ENCODE measurements at regions not wholly inside any gene's neighbourhood (a gene's known extent, or its start where the extent isn't known, plus 50 kb on each side); places are given as distances from the start of the nearest gene placed in this dataset.
"Not testable (repeated sequence)": the region's sequence is repeated elsewhere in the genome, so short reads cannot be mapped to it uniquely, and the experiment has no call there.

DNA sequence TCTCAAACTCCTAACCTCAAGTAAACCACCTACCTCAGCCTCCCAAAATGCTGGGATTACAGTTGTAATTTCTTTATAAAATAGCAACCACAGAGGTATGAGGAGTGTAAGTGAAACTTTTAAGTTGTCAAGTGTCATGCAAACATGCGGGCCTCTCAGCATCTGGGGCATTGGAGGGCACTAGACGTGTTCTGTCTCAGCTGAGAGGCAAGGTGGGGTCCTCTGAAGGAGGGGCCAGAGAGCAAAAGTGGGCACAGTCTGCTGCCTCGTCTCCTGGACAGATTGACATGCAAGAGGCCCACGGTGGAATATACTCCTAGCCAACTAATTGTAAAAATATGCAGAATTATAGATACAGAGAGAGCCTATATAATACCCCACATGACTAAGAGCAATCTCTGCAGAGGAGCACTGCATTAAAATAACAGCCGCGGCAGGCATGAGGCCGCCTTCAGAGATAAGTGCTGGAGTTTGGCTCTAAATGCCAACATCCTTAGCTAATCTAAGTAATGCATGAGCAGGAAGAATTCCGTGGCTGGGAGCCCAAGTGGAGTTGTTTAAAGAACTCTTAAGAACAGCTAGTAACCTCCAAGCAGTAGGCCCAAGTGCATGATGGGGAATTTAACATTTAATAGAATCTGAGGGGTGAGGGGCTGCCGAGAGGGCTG lies 87.8 kb upstream of the RNU6-1 start:
- TF ChIP-seq Cebpa-rat (IDR thresholded peaks at IDR 0.05): no peak
- Histone ChIP-seq H3K36me3 (no peaks in the 10 kb centered on the region), H3K27ac (no peak overlapping the region), H3K9ac (no peak overlapping the region), H4K20me1 (no peaks in the 10 kb centered on the region), H3K27me3 (no peaks in the 10 kb centered on the region), H3K4me3 (no peak overlapping the region), H3K4me1 (peaks cover 0 to 11% (median 2%) of the 10 kb centered on the region in 10 experiments; a peak in 7 of 20 replicates), H3K9me3 (replicated peaks in 1 of 11) (peaks cover 0 to 15% (median 8%) of the 10 kb centered on the region in 11 experiments; a peak in 9 of 22 replicates), H3K4me2 (no peak overlapping the region)

- Histone ChIP-seq H3K27me3 (no peaks in the 10 kb centered on the region), H3K4me3 (no peak overlapping the region), H3K9me3 (replicated peaks in 1 of 11) (peaks cover 0 to 15% (median 8%) of the 10 kb centered on the region in 11 experiments; a peak in 9 of 22 replicates), H3K27ac (no peak overlapping the region), H3K4me2 (no peak overlapping the region), H3K36me3 (no peaks in the 10 kb centered on the region), H4K20me1 (no peaks in the 10 kb centered on the region), H3K9ac (no peak overlapping the region), H3K4me1 (peaks cover 0 to 1% (median 0%) of the 10 kb centered on the region in 10 experiments; a peak in 1 of 20 replicates)
- no peak for TF ChIP-seq Cebpa-rat (IDR thresholded peaks at IDR 0.05)
Observed at GRCh38 chr15:67928666-67929065, 88.8 kb upstream of the RNU6-1 start.

DNA sequence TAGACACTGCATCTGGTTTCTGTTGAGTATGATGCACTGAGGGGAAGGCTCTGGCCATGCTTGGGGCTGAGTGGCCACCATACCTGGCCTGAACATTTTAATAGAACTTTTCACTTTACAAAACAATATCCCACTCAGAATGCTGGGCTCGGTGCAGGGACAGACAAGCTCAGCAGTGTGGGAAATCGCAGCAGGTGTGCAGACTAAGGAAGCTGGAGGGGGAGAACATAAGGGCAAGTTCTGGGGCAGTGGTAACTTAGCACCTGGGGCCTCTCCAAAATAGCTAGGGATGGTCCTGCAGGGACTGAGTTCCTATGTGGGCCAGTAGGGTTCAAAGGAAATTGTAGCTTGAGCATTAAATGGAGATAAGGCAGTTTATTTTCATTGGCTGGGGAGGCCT lies 90.9 kb upstream of the RNU6-1 start:
- H3K9ac ChIP-seq: no peak overlapping the region
- peaks cover 0 to 11% (median 0%) of the 10 kb centered on the region in 11 experiments; a peak in 3 of 22 replicates for H3K9me3 ChIP-seq (replicated peaks in 1 of 11)
- no peaks in the 10 kb centered on the region for H3K36me3 ChIP-seq
- no peak overlapping the region for H3K4me3 ChIP-seq
- no peaks in the 10 kb centered on the region for H3K27me3 ChIP-seq
- H3K4me2 ChIP-seq: no peak overlapping the region
- H4K20me1 ChIP-seq: no peaks in the 10 kb centered on the region
- peaks cover 0 to 10% (median 2%) of the 10 kb centered on the region in 10 experiments; a peak in 7 of 20 replicates for H3K4me1 ChIP-seq
- H3K27ac ChIP-seq: no peak overlapping the region
- no peak for TF ChIP-seq Cebpa-rat (IDR thresholded peaks at IDR 0.05)

DNA sequence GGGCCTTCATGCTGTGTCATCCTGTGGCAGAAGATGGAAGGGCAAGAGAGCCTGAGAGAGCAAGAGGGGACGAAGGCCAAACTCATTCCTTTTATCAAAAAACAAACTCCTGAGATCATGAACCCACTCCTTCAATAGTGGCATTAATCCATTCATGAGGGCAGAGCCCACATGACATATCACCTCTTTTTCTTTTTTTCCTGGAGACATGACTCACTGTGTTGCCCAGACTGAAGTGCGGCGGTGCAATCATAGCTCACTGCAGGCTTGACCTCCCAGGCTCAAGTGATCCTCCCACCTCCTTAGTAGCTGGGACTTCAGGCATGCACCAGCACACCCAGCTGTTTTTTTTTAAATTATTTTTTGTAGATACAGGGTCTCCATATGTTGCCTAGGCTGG lies 92.0 kb upstream of the RNU6-1 start:
- Histone ChIP-seq H3K27ac (no peak overlapping the region), H3K36me3 (no peaks in the 10 kb centered on the region), H3K4me2 (no peak overlapping the region), H3K4me3 (no peak overlapping the region), H3K27me3 (no peaks in the 10 kb centered on the region), H3K9me3 (replicated peaks in 1 of 11) (peaks cover 0 to 11% (median 0%) of the 10 kb centered on the region in 11 experiments; a peak in 2 of 22 replicates), H3K4me1 (peaks cover 0 to 11% (median 2%) of the 10 kb centered on the region in 10 experiments; a peak in 9 of 20 replicates), H4K20me1 (no peaks in the 10 kb centered on the region), H3K9ac (no peak overlapping the region)
- TF ChIP-seq Cebpa-rat (IDR thresholded peaks at IDR 0.05): no peak

DNA sequence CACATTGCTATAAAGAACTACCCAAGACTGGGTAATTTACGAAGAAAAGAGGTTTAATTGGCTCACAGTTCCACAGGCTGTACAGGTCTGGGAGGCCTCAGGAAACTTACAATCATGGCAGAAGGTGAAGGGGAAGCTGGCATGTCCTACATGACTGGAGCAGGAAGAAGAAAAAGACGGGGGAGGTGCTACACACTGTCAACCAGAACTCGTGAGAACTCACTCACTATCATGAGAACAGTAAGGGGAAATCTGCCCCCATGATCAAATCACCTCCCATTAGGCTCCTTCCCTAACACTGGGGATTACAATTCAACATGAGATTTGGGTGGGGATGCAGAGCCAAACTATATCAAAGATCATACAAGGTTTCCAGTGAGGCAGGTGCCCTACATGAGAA lies 94.3 kb upstream of the RNU6-1 start:
- H3K27me3 ChIP-seq, H4K20me1 ChIP-seq, H3K27ac ChIP-seq, H3K9ac ChIP-seq, H3K4me3 ChIP-seq, H3K36me3 ChIP-seq: not testable (repeated sequence)
- H3K4me1 ChIP-seq: peaks cover 5 to 29% (median 10%) of the 10 kb centered on the region in 10 experiments; a peak in 16 of 20 replicates
- peak overlapping the region in 6 of 11 experiments; percentile 19 to 54 (median 37); a peak in 10 of 22 replicates for H3K4me2 ChIP-seq
- peaks cover 0 to 11% (median 0%) of the 10 kb centered on the region in 11 experiments; a peak in 2 of 22 replicates for H3K9me3 ChIP-seq (replicated peaks in 1 of 11)

GRCh38 chr15:67935244-67935643 lies 95.4 kb upstream of the RNU6-1 start:
- H3K9ac ChIP-seq: no peak overlapping the region
- H3K36me3 ChIP-seq: no peaks in the 10 kb centered on the region
- peaks cover 5 to 29% (median 10%) of the 10 kb centered on the region in 10 experiments; a peak in 16 of 20 replicates for H3K4me1 ChIP-seq
- TF ChIP-seq Cebpa-rat (IDR thresholded peaks at IDR 0.05): no peak
- H3K4me2 ChIP-seq: no peak overlapping the region
- no peak overlapping the region for H3K27ac ChIP-seq
- H3K27me3 ChIP-seq: no peaks in the 10 kb centered on the region
- no peaks in the 10 kb centered on the region for H4K20me1 ChIP-seq
- no peak overlapping the region for H3K4me3 ChIP-seq
- peaks cover 0 to 11% (median 0%) of the 10 kb centered on the region in 11 experiments; a peak in 2 of 22 replicates for H3K9me3 ChIP-seq (replicated peaks in 1 of 11)

DNA sequence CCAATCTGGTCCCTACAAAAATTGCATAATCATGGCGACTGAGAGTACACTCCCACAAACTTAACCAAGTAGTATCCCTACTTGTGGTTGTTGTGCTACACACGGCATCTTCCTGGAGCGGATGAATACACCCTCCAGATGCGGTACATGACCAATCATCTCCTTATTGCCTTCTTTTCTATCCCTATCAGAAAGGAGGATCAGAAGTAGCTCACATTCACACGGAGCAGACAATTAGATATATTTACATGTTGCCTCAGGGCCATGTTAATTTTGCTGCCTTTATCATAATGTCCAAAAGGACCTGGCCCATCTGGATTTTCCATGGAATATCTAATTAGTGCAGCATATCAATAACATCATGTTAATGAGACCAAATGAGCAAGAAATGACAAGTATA lies 96.4 kb upstream of the RNU6-1 start:
- H3K27ac ChIP-seq: no peak overlapping the region

DNA sequence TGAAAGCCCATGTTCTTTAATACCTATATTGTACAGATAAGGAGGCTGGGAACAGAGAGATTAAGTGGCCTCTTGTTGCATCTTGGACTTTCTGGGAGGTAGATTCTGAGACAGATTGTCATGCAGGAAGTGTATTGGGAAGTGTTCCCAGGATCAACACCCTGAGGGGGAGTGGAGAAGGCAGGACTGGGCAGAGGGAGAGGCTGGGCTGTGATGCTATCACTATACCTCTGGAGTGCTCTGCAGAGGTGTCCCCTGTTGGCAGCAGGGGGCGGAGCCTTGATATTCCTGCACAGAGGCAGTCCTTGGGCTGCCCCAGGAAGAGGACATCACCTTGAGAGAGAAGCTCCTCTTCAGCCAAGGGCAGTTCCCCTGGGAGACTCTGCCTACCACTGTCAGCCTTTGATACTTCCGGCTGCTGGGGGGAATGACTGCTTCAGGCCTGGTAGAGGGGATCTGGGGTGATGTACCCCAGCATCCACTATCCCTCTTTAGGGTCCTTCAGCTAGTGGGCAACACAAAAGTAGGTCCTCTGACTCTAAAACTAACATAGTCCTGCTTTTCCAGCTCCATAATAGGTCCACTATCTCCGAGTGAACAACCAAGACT lies 97.4 kb upstream of the RNU6-1 start:
- H3K4me1 ChIP-seq: peaks cover 5 to 29% (median 10%) of the 10 kb centered on the region in 10 experiments; a peak in 16 of 20 replicates
- H3K9me3 ChIP-seq (replicated peaks in 1 of 11): peaks cover 0 to 11% (median 0%) of the 10 kb centered on the region in 11 experiments; a peak in 2 of 22 replicates
- no peak for TF ChIP-seq Cebpa-rat (IDR thresholded peaks at IDR 0.05)
- no peaks in the 10 kb centered on the region for H3K27me3 ChIP-seq
- H3K4me2 ChIP-seq: peak overlapping the region in 4 of 11 experiments; percentile 12 to 39 (median 26); a peak in 3 of 22 replicates
- no peaks in the 10 kb centered on the region for H3K36me3 ChIP-seq
- H3K27ac ChIP-seq: no peak overlapping the region
- no peaks in the 10 kb centered on the region for H4K20me1 ChIP-seq
- H3K4me3 ChIP-seq: no peak overlapping the region
- no peak overlapping the region for H3K9ac ChIP-seq

More for the DNA sequence above, 96.4 kb upstream of the RNU6-1 start:
- no peaks in the 10 kb centered on the region for H4K20me1 ChIP-seq
- no peaks in the 10 kb centered on the region for H3K27me3 ChIP-seq
- peaks cover 5 to 29% (median 10%) of the 10 kb centered on the region in 10 experiments; a peak in 16 of 20 replicates for H3K4me1 ChIP-seq
- H3K9me3 ChIP-seq (replicated peaks in 1 of 11): peaks cover 0 to 11% (median 0%) of the 10 kb centered on the region in 11 experiments; a peak in 2 of 22 replicates
- H3K4me3 ChIP-seq: no peak overlapping the region
- TF ChIP-seq Cebpa-rat (IDR thresholded peaks at IDR 0.05): no peak
- no peaks in the 10 kb centered on the region for H3K36me3 ChIP-seq
- H3K4me2 ChIP-seq: no peak overlapping the region
- H3K9ac ChIP-seq: no peak overlapping the region

- H3K27ac ChIP-seq; H3K27me3 ChIP-seq; H3K9ac ChIP-seq; H3K4me3 ChIP-seq; H3K36me3 ChIP-seq; H3K4me2 ChIP-seq; H4K20me1 ChIP-seq; H3K9me3 ChIP-seq (replicated peaks in 1 of 11): not testable (repeated sequence)
- H3K4me1 ChIP-seq: peaks cover 5 to 25% (median 10%) of the 10 kb centered on the region in 10 experiments; a peak in 16 of 20 replicates
Observed at GRCh38 chr15:67939179-67939578, 99.3 kb upstream of the RNU6-1 start.

DNA sequence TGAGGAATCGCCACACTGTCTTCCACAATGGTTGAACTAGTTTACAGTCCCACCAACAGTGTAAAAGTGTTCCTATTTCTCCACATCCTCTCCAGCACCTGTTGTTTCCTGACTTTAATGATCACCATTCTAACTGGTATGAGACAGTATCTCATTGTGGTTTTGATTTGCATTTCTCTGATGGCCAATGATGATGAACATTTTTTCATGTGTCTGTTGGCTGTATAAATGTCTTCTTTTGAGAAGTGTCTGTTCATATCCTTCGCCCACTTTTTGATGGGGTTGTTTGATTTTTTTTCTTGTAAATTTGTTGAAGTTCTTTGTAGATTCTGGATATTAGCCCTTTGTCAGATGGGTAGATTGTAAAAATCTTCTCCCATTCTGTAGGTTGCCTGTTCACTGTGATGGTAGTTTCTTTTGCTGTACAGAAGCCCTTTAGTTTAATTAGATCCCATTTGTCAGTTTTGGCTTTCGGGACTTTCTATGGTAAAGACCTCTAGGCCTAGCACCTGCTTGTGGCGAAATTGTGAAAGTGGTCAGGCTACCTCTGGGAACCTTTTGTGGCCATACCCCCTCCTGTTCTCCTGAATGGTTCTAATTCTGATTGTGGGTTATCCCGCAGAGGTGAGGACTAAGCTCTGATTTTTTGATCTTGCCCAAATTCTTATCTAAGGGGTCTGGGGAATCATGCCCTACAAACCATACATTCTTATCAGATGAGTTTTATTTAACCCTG lies 99.9 kb upstream of the RNU6-1 start:
- H3K36me3 ChIP-seq; H3K9ac ChIP-seq; H3K4me2 ChIP-seq; H3K27ac ChIP-seq; H4K20me1 ChIP-seq; H3K9me3 ChIP-seq (replicated peaks in 1 of 11); H3K27me3 ChIP-seq; H3K4me3 ChIP-seq: not testable (repeated sequence)
- H3K4me1 ChIP-seq: peaks cover 5 to 20% (median 10%) of the 10 kb centered on the region in 10 experiments; a peak in 16 of 20 replicates

Data from BLaER1 treated with 17β-estradiol and CSF1 and Interleukin-3, amounts not matched to agents 10 nM and 100 nM (cell line).